Mucosa of descending colon (tissue), 3 donors: ENCODE measurements at regions not wholly inside any gene's neighbourhood (a gene's known extent, or its start where the extent isn't known, plus 50 kb on each side); places are given as distances from the start of the nearest gene placed in this dataset.

Source experiments
- ATAC-seq: fragments of 200-7000 bp; cut with Tn5 transposase; one replicate; pipeline ENCODE4 v1.9.1; 2020; ENCODE audit warnings: mild to moderate bottlenecking, moderate library complexity
- DNase-seq, 3 donors: peaks; one replicate each; pipeline ENCODE4 v3.0.0-alpha.2; 2020
- H3K36me3 ChIP-seq: fragments of 200-600 bp; one replicate; pipeline ENCODE4 v1.8.0; 2021; ENCODE audit warnings: low read depth, mild to moderate bottlenecking
- H3K4me1 ChIP-seq: fragments of 200-600 bp; one replicate; pipeline ENCODE4 v1.8.0; 2021; ENCODE audit warnings: low read depth, mild to moderate bottlenecking
- H3K4me3 ChIP-seq: fragments of 200-600 bp; one replicate; pipeline ENCODE4 v1.8.0; 2021; ENCODE audit warnings: mild to moderate bottlenecking
- H3K9me3 ChIP-seq: fragments of 200-600 bp; one replicate; pipeline ENCODE4 v1.8.0; 2021; ENCODE audit warnings: mild to moderate bottlenecking
- intact Hi-C, 2 donors: fragments of 100-400 bp; cut with DNase I in 1 of 2; cut with micrococcal nuclease in 1 of 2; formaldehyde crosslinking; loops; one replicate each; pipeline versions ENCODE4 v1.11.0 to v1.11.1; 2022; cut with DNase I, micrococcal nuclease
- TF ChIP-seq, protein P1 (sequence below): fragments of 200-600 bp; IDR thresholded peaks from one replicate; pipeline ENCODE4 v1.8.0; 2022; ENCODE audit warnings: antibody characterized with exemption, mild to moderate bottlenecking
- donor health status: DM: no; HTN: no; CAD: no; lungs with moderate emphysema.
- donor health status: DM: no; HTN: no; CAD: no.
- donor health status: DM: no; HTN: yes; CAD: no.

DNA sequence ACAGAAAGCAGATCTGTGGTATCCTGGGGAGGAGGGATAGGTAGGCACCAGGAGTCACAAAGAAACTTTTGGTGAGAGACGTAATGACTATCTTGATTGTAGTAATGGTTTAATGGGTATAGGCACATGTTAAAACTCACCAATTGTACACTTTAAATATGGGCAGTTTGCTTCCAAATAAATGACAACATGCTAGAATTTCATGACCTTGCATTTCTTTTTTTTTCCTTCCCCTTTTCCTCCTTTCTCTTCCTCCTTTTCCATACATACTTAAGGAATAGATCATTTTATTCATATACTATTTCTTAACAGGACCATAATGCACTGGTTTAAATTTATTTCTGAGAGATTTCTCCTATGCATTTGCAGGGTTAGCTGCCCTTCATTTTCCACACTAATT lies 341.8 kb downstream of the TMEM182 start:
- intact Hi-C loops: no loop called here
- no peaks in the 10 kb centered on the region for H3K36me3 ChIP-seq
- ATAC-seq: no peak
- DNase-seq: no peak
- no peak overlapping the region for H3K4me3 ChIP-seq
- H3K9me3 ChIP-seq: no peaks in the 10 kb centered on the region
- H3K4me1 ChIP-seq: no peaks in the 10 kb centered on the region
- TF ChIP-seq, protein P1, sequence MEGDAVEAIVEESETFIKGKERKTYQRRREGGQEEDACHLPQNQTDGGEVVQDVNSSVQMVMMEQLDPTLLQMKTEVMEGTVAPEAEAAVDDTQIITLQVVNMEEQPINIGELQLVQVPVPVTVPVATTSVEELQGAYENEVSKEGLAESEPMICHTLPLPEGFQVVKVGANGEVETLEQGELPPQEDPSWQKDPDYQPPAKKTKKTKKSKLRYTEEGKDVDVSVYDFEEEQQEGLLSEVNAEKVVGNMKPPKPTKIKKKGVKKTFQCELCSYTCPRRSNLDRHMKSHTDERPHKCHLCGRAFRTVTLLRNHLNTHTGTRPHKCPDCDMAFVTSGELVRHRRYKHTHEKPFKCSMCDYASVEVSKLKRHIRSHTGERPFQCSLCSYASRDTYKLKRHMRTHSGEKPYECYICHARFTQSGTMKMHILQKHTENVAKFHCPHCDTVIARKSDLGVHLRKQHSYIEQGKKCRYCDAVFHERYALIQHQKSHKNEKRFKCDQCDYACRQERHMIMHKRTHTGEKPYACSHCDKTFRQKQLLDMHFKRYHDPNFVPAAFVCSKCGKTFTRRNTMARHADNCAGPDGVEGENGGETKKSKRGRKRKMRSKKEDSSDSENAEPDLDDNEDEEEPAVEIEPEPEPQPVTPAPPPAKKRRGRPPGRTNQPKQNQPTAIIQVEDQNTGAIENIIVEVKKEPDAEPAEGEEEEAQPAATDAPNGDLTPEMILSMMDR: no peak

GRCh38 chr2:103119352-103119751 lies 357.5 kb downstream of the TMEM182 start:
- no peak for ATAC-seq
- no peaks in the 10 kb centered on the region for H3K9me3 ChIP-seq
- TF ChIP-seq, protein P1: no peak
- intact Hi-C loops: no loop called here
- no peak overlapping the region for H3K4me3 ChIP-seq
- H3K4me1 ChIP-seq: no peaks in the 10 kb centered on the region
- no peaks in the 10 kb centered on the region for H3K36me3 ChIP-seq
- no peak for DNase-seq

- DNase-seq: no peak
Measured at GRCh38 chr2:103121106-103121505, 359.3 kb downstream of the TMEM182 start.

GRCh38 chr2:103123516-103123915 lies 361.7 kb downstream of the TMEM182 start:
- intact Hi-C loops: no loop called here
- DNase-seq (no peak), ATAC-seq (no peak)
- no peaks in the 10 kb centered on the region for H3K9me3 ChIP-seq
- H3K4me1 ChIP-seq: no peaks in the 10 kb centered on the region
- TF ChIP-seq, protein P1: no peak
- no peaks in the 10 kb centered on the region for H3K36me3 ChIP-seq
- no peak overlapping the region for H3K4me3 ChIP-seq

More at GRCh38 chr2:103121106-103121505, 359.3 kb downstream of the TMEM182 start:
- Histone ChIP-seq H3K4me3 (no peak overlapping the region), H3K36me3 (no peaks in the 10 kb centered on the region), H3K9me3 (no peaks in the 10 kb centered on the region), H3K4me1 (no peaks in the 10 kb centered on the region)
- ATAC-seq: no peak
- TF ChIP-seq, protein P1: no peak
- intact Hi-C loops: no loop called here

GRCh38 chr2:103130857-103131256 lies 369.0 kb downstream of the TMEM182 start:
- TF ChIP-seq, protein P1: no peak
- no peak overlapping the region for H3K4me3 ChIP-seq
- H3K36me3 ChIP-seq: no peaks in the 10 kb centered on the region
- DNase-seq: no peak
- no peaks in the 10 kb centered on the region for H3K4me1 ChIP-seq
- ATAC-seq: no peak
- intact Hi-C loops: no loop called here
- H3K9me3 ChIP-seq: no peaks in the 10 kb centered on the region

DNA sequence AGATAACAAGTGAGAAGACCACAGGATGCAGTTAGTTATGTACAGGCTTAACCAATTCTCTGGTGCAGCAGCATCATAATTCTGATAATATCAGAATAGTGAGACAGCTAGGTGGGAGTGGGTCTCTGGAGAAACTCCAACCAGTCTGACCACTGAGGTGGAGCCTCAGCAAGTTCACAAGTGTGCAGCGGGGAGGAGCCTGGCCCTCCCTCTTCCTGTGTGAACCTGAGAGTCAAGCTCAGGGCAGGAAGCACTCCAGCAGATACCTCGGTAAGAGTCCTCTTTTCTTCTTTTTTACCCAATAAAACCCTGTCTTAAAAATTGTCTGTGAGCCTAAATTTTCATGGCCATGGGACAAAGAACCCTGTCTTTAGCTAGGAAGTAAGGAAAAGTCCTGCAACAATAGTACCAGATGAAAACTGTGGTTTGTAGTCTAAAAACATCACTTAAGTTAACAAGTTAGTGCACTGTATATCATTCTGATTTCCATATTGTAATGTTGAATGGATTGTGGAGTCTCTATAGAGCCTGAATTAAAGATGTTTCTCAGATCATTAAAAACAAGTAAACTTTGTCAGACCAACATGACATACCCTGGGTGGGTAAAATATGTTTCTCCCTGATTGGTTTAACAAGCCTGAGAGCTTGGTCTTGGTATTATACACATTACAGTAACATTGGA lies 370.8 kb downstream of the TMEM182 start:
- H3K4me3 ChIP-seq: no peak overlapping the region
- H3K9me3 ChIP-seq: no peaks in the 10 kb centered on the region
- intact Hi-C loops: no loop called here
- ATAC-seq (no peak), DNase-seq (no peak)
- no peaks in the 10 kb centered on the region for H3K4me1 ChIP-seq
- TF ChIP-seq, protein P1: no peak
- H3K36me3 ChIP-seq: no peaks in the 10 kb centered on the region
